Cardiac fibroblast (primary cell): ENCODE measurements at regions not wholly inside any gene's neighbourhood (a gene's known extent, or its start where the extent isn't known, plus 50 kb on each side); places are given as distances from the start of the nearest gene placed in this dataset.

ENCODE experiments used
- DNase-seq, 2 donors: peaks; one replicate each; pipeline versions ENCODE4 v3.0.0 to v3.0.0-alpha.2; 2010; ENCODE audit warnings: low read depth in 2 of 2
- H3K4me3 ChIP-seq, 2 donors: replicated peaks in 1 of 2; 1 replicate in 1 of 2; 2 replicates in 1 of 2; pipeline ENCODE4 v1.5.1; 2011; ENCODE audit warnings: low read depth in 2 of 2, low read length in 2 of 2, mild to moderate bottlenecking in 2 of 2, moderate library complexity in 1 of 2
- TF ChIP-seq, protein P1 (sequence below): IDR thresholded peaks from one replicate; pipeline ENCODE4 v1.5.1; 2011; ENCODE audit warnings: low read depth, mild to moderate bottlenecking, low read length, inconsistent platforms

GRCh38 chr7:110205899-110206298 lies 885.0 kb upstream of the LRRN3 start:
- TF ChIP-seq, protein P1, sequence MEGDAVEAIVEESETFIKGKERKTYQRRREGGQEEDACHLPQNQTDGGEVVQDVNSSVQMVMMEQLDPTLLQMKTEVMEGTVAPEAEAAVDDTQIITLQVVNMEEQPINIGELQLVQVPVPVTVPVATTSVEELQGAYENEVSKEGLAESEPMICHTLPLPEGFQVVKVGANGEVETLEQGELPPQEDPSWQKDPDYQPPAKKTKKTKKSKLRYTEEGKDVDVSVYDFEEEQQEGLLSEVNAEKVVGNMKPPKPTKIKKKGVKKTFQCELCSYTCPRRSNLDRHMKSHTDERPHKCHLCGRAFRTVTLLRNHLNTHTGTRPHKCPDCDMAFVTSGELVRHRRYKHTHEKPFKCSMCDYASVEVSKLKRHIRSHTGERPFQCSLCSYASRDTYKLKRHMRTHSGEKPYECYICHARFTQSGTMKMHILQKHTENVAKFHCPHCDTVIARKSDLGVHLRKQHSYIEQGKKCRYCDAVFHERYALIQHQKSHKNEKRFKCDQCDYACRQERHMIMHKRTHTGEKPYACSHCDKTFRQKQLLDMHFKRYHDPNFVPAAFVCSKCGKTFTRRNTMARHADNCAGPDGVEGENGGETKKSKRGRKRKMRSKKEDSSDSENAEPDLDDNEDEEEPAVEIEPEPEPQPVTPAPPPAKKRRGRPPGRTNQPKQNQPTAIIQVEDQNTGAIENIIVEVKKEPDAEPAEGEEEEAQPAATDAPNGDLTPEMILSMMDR: no peak
- no peak for DNase-seq
- H3K4me3 ChIP-seq: no peak overlapping the region

GRCh38 chr7:110209884-110210283 lies 881.0 kb upstream of the LRRN3 start:
- TF ChIP-seq, protein P1: no peak
- DNase-seq: peak in 1 of 2 donors; percentile 5
- no peak overlapping the region for H3K4me3 ChIP-seq

- no peak for DNase-seq
- TF ChIP-seq, protein P1: no peak
- no peak overlapping the region for H3K4me3 ChIP-seq
Observed at GRCh38 chr7:110210941-110211608, 879.9 kb upstream of the LRRN3 start.

DNA sequence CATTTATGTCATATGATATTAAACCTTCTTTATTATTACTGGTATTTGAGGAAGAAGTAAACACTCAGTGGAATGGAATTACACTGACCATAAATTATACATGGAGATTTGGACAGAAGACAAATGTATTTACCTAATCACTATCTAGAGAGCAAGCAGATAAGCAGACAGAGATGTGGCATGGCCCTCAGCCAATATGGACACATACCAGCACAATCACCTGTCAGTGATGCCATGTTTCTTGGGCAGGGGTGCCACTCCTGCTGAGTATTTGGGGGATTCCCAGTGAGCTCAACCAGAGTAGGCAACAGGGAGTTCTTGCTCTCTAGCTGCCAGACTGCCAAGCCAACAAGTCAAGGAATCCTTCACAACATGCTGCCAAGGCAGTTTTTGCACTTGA lies 866.3 kb upstream of the LRRN3 start:
- no peak for DNase-seq
- TF ChIP-seq, protein P1: no peak
- no peak overlapping the region for H3K4me3 ChIP-seq

DNA sequence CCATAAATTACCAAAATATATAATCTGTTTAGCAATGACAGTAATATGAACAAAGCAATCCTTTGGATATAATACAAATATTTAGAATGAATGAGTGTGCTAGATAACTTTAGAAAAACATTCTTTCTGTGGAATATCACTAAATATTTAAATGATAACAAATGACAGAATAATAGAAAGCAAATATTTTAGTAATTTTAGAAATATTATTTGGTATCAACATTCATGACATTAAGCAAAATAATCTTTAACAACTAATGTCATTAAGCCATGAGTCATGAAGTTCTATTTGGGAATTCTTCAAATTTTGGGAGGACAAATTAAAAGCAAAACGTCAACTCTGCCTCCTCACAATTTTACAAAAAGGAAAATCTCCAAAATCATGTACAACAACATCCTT lies 844.8 kb upstream of the LRRN3 start:
- no peak for DNase-seq
- no peak overlapping the region for H3K4me3 ChIP-seq
- TF ChIP-seq, protein P1: no peak

DNA sequence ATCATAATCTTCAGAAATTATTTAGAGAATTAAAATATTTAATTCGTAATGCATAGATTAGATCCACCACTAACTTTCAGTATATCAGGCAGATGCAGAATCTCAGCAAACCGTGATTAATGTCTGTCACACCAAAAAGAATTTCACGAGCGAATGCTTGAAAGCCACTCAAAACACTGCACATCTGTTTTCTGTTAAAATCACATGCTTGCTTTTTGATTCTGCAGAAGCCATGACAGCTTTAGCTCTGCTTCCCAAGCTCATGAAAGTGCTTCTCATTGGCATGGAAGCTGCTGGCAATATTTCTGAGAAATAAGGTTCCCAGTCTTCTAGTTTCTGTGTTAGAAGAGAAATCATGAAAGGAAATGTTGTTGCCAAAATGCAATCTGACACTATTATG lies 837.8 kb upstream of the LRRN3 start:
- TF ChIP-seq, protein P1: no peak
- DNase-seq: no peak
- H3K4me3 ChIP-seq: no peak overlapping the region

GRCh38 chr7:110257673-110258072 lies 833.3 kb upstream of the LRRN3 start:
- TF ChIP-seq, protein P1: no peak
- DNase-seq: no peak
- H3K4me3 ChIP-seq: no peak overlapping the region
